ENCODE measurements at regions not wholly inside any gene's neighbourhood (a gene's known extent, or its start where the extent isn't known, plus 50 kb on each side); places are given as distances from the start of the nearest gene placed in this dataset.

DNA sequence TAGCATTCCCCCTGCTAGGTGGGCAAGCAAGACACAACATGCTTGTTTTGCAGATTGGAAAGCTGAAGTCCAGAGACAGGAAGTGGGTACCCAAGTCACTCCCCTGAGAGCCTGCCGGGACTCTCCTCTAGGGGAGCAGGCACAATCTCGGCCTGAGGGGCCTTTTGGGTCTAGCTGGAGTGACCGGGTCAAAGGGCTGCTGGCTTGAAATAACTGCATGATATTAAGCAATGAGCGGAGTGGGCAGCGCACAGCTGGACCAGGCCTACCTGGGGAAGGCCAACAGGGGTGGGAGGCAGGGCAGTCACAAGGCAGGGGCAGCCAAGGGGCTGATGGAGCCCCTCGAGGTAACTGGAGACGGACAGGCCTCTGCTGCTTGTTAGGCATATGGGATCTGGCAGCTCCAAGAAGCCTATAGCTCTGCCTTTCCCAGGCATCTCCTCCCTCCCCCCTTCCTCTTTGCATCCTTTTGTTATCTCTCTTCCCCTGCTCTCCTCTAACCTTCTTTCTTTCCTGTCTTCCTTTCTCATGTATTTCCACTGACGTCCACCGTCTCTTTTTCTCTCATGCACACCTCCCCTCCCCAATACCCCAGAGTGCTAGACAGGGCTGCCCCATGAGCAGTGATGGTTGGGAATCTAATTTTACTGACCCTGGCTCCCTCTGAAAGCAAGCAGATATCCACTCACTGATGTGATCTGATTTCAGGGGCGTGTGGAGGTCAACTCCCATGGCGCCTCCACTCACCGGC is 237.5 kb downstream of the LOXHD1 start:
- no peaks in the 10 kb centered on the region for H4K20me1 ChIP-seq (replicated peaks; ENCODE audit: control insufficient read depth, extremely low read depth, insufficient read depth, low read length)
- H3K4me1 ChIP-seq (ENCODE audit: control insufficient read depth, extremely low read depth, insufficient read depth, low read length), result no peaks in the 10 kb centered on the region
- no peak overlapping the region for H2AFZ ChIP-seq (ENCODE audit: low read depth, low read length)
- DNase-seq (ENCODE audit: low read depth, low spot score) (no peak), FAIRE-seq (no peak)
- no peaks in the 10 kb centered on the region for H3K9me3 ChIP-seq (replicated peaks; ENCODE audit: control insufficient read depth, insufficient read depth, low read length)
- ChIA-PET CTCF (interaction anchor here (1.7 kb wide), 1 partner anchor 8 kb away, joined by 4 read pairs; no protein-coding TSS in a partner anchor), POLR2A (no interaction called here)
- no peaks in the 10 kb centered on the region for H3K9me1 ChIP-seq (replicated peaks; ENCODE audit: control insufficient read depth, extremely low read depth, insufficient read depth, low read length)
- no peak overlapping the region for H3K4me2 ChIP-seq (ENCODE audit: insufficient read depth, low read length)
- no peak for TF ChIP-seq MYC (IDR thresholded peaks at IDR 0.05; ENCODE audit: low read depth, low read length)
- TF ChIP-seq JUN (IDR thresholded peaks at IDR 0.05; ENCODE audit: borderline replicate concordance, insufficient read depth, insufficient read length, low read depth), result no peak
- no peak for TF ChIP-seq FOS (IDR thresholded peaks at IDR 0.05; ENCODE audit: borderline replicate concordance, insufficient read depth, low read length)
- TF ChIP-seq, protein P1, sequence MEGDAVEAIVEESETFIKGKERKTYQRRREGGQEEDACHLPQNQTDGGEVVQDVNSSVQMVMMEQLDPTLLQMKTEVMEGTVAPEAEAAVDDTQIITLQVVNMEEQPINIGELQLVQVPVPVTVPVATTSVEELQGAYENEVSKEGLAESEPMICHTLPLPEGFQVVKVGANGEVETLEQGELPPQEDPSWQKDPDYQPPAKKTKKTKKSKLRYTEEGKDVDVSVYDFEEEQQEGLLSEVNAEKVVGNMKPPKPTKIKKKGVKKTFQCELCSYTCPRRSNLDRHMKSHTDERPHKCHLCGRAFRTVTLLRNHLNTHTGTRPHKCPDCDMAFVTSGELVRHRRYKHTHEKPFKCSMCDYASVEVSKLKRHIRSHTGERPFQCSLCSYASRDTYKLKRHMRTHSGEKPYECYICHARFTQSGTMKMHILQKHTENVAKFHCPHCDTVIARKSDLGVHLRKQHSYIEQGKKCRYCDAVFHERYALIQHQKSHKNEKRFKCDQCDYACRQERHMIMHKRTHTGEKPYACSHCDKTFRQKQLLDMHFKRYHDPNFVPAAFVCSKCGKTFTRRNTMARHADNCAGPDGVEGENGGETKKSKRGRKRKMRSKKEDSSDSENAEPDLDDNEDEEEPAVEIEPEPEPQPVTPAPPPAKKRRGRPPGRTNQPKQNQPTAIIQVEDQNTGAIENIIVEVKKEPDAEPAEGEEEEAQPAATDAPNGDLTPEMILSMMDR (IDR thresholded peaks at IDR 0.05; ENCODE audit: extremely low read depth in 1 of 2, insufficient read depth in 1 of 2, low read depth in 1 of 2, low read length in 2 of 2), result no peak
- TF ChIP-seq GATA2 (IDR thresholded peaks at IDR 0.05; ENCODE audit: insufficient read depth, insufficient read length, low read depth, low read length), result no peak
- no peaks in the 10 kb centered on the region for H3K36me3 ChIP-seq (ENCODE audit: control insufficient read depth in 2 of 2, extremely low read depth in 1 of 2, insufficient read depth in 2 of 2, low read length in 2 of 2)
- dilution Hi-C loops (cut with MboI; ENCODE audit: extremely low pct_ligation_motif_present, low sequenced_read_pairs), result no loop called here
- no peaks in the 10 kb centered on the region for H3K27me3 ChIP-seq (ENCODE audit: control insufficient read depth in 2 of 2, insufficient read depth in 2 of 2, low read length in 2 of 2)
- no peak overlapping the region for H3K9ac ChIP-seq (replicated peaks; ENCODE audit: extremely low read depth, insufficient read depth, low read length)
- no TSS peak for BruUV-seq (replicated peaks)
- H3K27ac ChIP-seq (ENCODE audit: insufficient read depth, low read depth, low read length), result no peak overlapping the region
- H3K79me2 ChIP-seq (ENCODE audit: control insufficient read depth, insufficient read depth, low read length), result no peaks in the 10 kb centered on the region
- no peak overlapping the region for H3K4me3 ChIP-seq (replicated peaks in 1 of 3; ENCODE audit: insufficient read depth in 1 of 3, low read depth in 1 of 3, low read length in 3 of 3)
- intact Hi-C loops (cut with micrococcal nuclease), result no loop called here
